ENCODE measurements at regions not wholly inside any gene's neighbourhood (a gene's known extent, or its start where the extent isn't known, plus 50 kb on each side); places are given as distances from the start of the nearest gene placed in this dataset.

DNA sequence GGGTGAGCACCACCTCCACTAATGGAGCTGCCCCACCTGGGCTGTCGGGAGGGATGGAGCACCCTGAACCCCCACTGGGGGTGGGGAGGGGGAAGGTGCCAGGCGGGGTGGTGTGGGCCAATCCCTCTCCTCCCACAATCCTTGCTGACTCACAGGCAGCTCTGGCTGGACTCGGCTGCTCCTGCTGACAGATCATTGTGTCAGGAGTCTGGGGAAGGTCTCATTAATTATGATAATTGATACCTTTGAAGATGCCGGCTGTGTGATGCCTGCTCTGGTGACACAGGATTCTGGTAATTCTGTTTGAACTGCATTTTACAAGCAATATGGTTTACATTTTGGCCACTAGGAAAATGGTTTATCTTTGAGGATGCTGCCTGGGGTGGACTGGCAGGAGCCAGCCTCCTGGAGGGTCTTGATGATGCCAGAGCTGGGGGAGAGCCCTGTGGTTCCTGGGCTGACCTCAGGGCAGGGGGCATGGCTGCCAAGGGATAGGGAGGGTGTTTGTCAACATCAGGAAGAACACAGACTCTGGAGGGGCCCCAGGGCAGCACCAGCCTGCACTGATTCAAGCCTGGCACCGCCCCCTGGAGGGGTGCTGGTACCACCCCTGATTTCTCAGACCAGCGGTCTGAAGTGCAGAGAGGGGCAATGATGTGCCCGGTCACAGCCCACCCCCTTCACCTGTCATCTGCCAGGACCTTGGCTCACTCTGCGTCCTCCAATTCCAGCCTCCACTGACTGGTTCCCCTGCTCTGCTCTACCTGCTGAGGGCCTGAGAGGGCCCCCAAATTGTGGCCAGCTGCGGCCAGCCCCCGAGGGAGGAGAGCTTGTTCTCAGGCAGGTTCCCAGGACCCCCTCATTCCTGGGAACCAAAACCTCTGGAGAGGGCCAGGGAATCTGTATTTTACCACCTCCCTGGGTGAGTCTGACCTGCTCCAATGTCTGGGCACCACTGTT is 338.8 kb downstream of the MATN1 start:
- no peak for TF ChIP-seq YY1 (IDR thresholded peaks at IDR 0.05; ENCODE audit: insufficient read depth, insufficient read length)
- no peak for TF ChIP-seq ZNF274 (IDR thresholded peaks at IDR 0.05; ENCODE audit: low read depth, low read length)

Data from NT2/D1 (cell line).